NCI-H2107 treated with DMSO at 0.1 percent for 48 hours (cell line): ENCODE measurements at regions not wholly inside any gene's neighbourhood (a gene's known extent, or its start where the extent isn't known, plus 50 kb on each side); places are given as distances from the start of the nearest gene placed in this dataset.

Experiments
- DNase-seq: peaks from one replicate; lab custom pipeline; 2025; ENCODE audit not compliant: unreplicated experiment; lab: John Stamatoyannopoulos, UW

- DNase-seq, result no peak
Measured at GRCh38 chr7:79507131-79507530, 53.7 kb upstream of the MAGI2 start.

- DNase-seq, result no peak
Measured at GRCh38 chr7:79506481-79506880, 53.0 kb upstream of the MAGI2 start.

GRCh38 chr7:79504607-79505389 is 51.3 kb upstream of the MAGI2 start:
- DNase-seq, result no peak
